AG20443 (cell line): ENCODE measurements at regions not wholly inside any gene's neighbourhood (a gene's known extent, or its start where the extent isn't known, plus 50 kb on each side); places are given as distances from the start of the nearest gene placed in this dataset.
"Not testable (repeated sequence)": the region's sequence is repeated elsewhere in the genome, so short reads cannot be mapped to it uniquely, and the experiment has no call there.

Experiments
- DNase-seq: peaks from one replicate; pipeline ENCODE4 v3.0.0; 2012; ENCODE audit warnings: low spot score, mixed read lengths

GRCh38 chr4:34293459-34293858, 1950.9 kb downstream of the ARAP2 start:
- DNase-seq, result no peak

- DNase-seq, result no peak
Measured at GRCh38 chr4:34309383-34309906, 1934.9 kb downstream of the ARAP2 start.

- no peak for DNase-seq
Measured at GRCh38 chr4:34318773-34319172, 1925.5 kb downstream of the ARAP2 start.

- no peak for DNase-seq
Measured at GRCh38 chr4:34323549-34324320, 1920.6 kb downstream of the ARAP2 start.

- no peak for DNase-seq
Measured at GRCh38 chr4:34328939-34329338, 1915.4 kb downstream of the ARAP2 start.

GRCh38 chr4:34335156-34335555, 1909.2 kb downstream of the ARAP2 start:
- not testable (repeated sequence) for DNase-seq

GRCh38 chr4:34335556-34335955, 1908.8 kb downstream of the ARAP2 start:
- DNase-seq, result not testable (repeated sequence)

GRCh38 chr4:34362654-34363053, 1881.7 kb downstream of the ARAP2 start:
- no peak for DNase-seq

GRCh38 chr4:34363842-34364241, 1880.5 kb downstream of the ARAP2 start:
- no peak for DNase-seq

- DNase-seq, result no peak
Measured at GRCh38 chr4:34365946-34366345, 1878.4 kb downstream of the ARAP2 start.

- no peak for DNase-seq
Measured at GRCh38 chr4:34371676-34372075, 1872.6 kb downstream of the ARAP2 start.

GRCh38 chr4:34372815-34373214, 1871.5 kb downstream of the ARAP2 start:
- DNase-seq, result no peak

- DNase-seq, result no peak
Measured at GRCh38 chr4:34373456-34373855, 1870.9 kb downstream of the ARAP2 start.

GRCh38 chr4:34412233-34412632, 1832.1 kb downstream of the ARAP2 start:
- no peak for DNase-seq

- DNase-seq, result no peak
Measured at GRCh38 chr4:34412911-34413310, 1831.4 kb downstream of the ARAP2 start.

GRCh38 chr4:34417160-34417559, 1827.2 kb downstream of the ARAP2 start:
- DNase-seq, result no peak

- no peak for DNase-seq
Measured at GRCh38 chr4:34419871-34420270, 1824.4 kb downstream of the ARAP2 start.

- DNase-seq, result no peak
Measured at GRCh38 chr4:34422472-34423175, 1821.7 kb downstream of the ARAP2 start.

GRCh38 chr4:34432706-34433105, 1811.6 kb downstream of the ARAP2 start:
- no peak for DNase-seq

GRCh38 chr4:34434377-34434776, 1809.9 kb downstream of the ARAP2 start:
- DNase-seq, result not testable (repeated sequence)

- DNase-seq, result no peak
Measured at GRCh38 chr4:34464196-34464595, 1780.1 kb downstream of the ARAP2 start.

- DNase-seq, result no peak
Measured at GRCh38 chr4:34466411-34466810, 1777.9 kb downstream of the ARAP2 start.

- no peak for DNase-seq
Measured at GRCh38 chr4:34469516-34469915, 1774.8 kb downstream of the ARAP2 start.
